ENCODE measurements at regions not wholly inside any gene's neighbourhood (a gene's known extent, or its start where the extent isn't known, plus 50 kb on each side); places are given as distances from the start of the nearest gene placed in this dataset.

DNA sequence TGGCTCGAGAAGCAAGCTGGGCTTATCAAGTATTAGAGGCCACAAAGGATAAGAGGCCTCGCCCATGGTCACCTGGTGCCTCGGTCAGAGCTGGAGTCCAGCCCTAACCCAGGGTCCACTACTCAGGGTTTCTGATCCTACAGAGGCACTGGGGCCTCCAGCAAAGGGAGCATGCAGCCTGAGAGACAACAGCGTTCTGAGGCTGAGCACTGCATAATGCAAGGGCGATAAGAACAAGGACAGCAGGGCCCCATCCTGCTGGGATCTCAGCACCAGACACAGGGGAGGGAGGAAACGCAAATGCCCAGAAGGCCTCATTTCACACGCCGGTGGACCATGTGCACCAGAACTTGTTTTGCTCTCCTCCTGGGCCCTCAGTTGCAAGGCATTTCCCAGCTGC is 63.0 kb downstream of the C5orf15 start:
- DNase-seq (ENCODE audit: low read depth), result no peak

DNA sequence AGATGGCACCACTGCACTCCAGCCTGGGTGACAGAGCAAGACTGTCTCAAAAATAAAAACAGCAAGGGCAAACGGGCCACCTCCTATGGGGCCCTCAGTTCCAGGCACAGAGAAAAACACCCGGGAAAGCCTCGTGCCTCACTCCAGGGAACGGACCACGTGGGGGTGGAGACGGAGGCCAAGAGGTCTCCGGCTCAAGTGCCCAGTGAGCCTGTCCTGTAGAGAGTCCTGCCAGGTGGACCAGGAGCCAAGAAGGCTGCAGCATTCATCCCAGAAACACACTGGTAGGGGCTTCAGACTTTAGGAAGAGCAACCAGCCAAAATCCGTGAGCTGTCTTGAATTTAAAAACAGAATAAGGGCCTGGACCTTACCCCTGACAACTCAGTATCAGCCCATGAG is 63.8 kb downstream of the C5orf15 start:
- DNase-seq (ENCODE audit: low read depth), result no peak

DNA sequence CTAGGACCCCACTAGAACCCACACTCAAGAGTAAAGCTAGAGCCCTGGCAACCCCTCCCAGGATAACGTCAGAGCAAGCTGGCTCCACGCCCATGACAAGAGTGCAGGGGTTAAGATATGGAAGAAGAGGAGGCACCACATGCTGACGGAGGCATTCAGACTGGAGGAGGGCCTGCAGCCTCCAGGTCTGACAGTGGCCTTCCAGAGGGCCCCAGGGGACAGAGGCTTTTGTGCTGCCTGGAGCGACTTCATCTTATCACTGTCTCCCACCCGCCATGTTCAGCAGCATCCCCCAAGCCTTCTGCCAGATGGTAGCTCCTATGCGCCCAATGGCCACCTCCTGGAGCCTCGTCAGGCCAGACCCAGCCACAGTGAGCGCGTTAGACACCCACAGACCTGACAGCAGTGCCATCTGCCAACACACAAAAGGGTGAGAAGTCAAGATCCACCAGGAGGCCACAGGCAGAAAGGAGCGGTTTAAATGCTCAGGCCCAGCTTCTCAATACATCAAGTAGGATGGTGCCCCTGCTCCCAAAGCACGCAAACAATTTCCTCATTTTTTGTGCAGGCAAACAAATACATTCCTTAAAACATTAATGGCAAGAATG is 65.8 kb downstream of the C5orf15 start:
- no peak for DNase-seq (ENCODE audit: low read depth)

DNA sequence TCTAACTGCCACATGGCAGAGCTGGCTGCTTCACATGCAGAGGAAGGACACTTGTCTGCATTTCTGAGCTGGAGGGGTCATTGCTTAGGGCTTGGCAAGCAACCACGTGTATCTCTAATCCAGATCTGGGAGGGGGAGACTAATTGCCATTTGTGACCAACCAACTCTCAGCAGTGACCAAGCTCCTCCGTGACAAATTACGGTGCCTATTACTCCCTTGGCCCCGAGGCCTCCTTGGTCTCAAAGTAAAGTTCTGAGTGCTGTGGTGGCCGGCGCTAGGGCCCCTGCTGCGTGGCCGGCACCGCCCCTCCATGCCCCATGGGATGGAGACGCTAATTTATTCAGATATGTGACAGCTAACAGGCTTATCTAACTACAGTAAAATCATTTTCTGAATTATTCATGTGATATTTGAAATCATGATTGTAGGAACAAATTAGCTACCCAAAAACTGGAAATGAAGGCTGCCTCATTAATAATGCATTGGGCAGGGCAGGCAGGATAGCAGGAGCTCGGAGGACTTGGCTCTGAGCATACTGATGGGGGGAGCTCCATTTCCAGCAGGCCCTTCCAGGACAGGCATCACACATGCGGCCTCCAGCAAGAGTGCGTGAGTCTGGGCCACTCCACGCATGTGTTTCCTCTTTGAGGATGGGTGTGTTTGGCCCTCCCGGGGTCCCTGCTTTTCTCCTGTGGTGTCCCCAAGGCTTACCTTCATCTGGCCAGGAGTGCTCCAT is 67.7 kb downstream of the C5orf15 start:
- no peak for DNase-seq (ENCODE audit: low read depth)

DNA sequence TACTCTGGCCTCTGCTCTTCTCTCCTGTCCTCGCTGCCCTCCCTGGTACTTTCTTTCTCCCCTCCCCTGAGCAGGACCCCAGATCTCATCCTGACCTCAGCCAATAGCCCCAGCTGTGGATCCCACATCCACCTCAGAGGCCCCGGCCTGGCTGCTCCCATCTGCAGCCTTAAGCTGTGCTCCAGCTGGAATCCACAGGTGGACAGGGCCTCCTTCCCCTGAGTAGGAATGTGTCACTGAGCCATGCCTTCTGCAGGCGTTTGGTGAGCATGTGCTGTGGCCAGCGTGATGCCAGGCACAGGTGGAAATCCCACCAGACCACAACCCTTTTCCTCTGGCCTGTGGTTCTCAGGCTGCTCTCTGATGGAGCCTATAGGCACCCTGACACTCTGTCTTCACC is 68.9 kb downstream of the C5orf15 start:
- no peak for DNase-seq (ENCODE audit: low read depth)

DNA sequence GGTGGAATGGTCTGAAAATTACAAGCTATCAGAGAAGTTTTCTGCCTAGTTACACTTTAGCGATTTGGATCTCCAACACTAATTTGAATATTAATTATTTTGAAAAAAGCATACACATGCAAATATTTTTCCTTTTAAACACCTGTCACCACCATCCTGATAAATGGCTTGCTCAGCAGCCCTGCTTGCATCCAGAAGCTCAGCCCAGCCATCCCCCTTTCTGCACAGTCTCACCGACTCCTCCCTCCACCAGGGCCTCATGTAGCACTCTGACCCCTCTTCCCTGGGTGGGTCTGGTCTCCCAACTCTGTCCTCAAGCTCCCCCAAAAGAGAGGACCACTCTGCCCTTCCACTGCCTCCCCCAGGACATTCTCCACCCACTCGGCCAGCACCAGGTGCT is 70.0 kb downstream of the C5orf15 start:
- no peak for DNase-seq (ENCODE audit: low read depth)

DNA sequence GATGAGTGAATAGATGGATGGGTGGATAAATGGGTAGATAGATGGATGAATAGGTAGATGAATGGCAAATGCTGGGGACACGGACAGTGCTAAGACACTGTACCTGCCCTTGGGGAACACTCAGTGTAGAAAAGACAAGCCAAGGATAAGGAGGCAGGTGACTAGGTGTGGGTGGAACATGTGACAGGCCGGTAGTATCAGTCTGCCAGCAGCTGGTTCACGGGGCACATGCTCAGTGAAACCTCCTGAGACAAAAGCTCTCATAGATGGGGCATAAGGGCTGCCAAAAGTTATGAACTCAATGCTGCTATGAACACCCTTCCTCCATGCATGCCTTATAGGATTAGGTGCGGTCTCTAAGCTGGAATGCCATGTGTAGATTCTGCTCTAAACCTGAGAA is 71.0 kb downstream of the C5orf15 start:
- no peak for DNase-seq (ENCODE audit: low read depth)

DNA sequence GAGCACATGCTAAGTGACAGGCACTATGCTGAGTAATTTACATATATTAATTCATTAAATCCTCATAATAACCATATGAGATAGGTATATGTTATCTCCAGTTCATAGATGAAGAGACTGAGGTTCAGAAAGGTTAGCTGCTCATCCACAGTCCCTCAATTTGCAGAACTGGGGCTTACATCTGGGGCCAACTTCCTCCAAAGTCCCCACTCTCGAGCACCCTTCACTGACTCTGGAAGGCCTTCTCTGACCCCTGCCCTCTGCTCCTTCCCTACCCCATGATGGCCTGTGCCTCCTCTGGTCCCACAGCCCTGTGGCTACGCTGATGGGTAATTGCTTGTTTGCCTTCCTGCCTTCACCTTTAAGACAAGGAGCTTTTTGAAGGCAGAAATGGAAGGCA is 71.6 kb downstream of the C5orf15 start:
- no peak for DNase-seq (ENCODE audit: low read depth)

DNA sequence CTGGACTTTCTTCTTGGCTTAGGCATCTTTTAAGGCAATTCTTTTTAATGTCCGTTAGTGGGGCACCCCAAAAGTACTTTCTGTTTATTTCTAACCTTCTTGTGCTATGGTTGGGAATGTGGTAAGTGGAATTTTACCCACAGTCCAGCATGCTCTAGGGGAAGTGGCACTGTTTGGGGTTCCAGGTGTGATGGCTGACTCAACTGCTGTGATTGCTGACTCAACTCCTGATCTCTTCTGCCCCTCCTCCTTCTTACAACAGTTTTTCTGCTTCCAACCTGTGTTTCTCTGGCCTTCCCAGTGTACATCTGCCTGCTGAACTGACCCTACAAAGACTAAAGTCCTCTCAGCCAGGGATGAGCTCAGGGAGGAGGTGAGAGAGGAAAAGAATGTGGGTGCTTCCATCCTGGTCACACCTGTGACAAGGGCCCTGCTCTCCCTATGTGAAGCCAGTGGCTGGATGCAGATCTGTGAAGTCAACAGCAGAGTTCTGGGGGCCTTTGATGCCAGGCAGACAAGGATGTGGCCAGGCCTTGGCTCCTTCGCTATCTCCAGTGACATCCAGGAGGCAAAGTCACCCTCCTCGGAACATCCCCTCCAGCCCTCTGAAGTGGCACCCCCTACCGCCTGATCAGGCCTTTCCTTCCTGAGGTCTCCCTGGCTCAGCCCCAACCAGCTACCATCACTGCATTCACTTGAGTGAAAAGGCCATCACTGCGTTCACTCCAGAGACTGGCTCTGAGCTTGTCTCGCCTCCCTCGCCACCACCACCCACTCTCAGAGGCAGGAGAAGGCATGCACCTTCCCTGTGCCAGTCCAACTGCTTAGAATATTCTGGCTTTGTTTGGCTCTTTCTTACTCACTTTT is 72.2 kb downstream of the C5orf15 start:
- no peak for DNase-seq (ENCODE audit: low read depth)

DNA sequence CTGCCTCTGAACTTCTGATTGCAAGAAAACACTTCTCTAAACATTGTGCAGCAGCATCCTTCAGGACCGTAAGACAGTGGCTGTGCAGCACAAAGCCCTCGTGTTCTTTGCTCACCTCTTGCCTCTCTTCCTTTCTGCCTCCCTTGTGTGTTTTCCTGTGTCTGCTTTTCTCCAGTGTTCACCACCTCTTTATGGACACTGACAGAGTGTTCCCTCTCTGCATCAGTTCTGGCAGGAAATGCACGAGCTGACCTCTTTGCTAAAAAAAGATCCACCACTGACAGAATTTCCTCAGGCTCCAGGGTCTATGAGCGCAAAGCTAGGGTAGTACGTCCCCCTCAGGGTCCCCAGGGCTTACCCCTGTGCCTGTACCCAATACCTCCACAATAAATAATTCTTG is 74.3 kb downstream of the C5orf15 start:
- no peak for DNase-seq (ENCODE audit: low read depth)

DNA sequence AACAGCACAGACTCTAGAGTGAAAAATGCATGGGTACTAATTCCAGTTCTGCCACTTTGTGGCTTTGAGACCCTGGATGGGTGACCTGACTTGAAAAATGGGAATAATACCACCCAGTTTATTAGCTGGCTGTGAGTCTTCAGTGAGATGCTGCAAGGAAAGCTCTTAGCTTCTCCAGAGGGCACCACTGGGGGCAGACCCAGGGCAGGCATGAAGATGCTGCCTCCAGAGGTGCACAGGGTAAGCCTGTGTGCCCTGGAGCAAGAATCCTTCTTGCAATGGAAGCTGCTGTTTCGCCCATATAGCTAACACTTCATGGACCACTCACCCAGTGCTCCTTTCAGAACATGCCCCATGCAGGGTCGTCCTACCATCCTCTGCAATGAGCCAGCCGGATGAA is 75.7 kb downstream of the C5orf15 start:
- no peak for DNase-seq (ENCODE audit: low read depth)

DNA sequence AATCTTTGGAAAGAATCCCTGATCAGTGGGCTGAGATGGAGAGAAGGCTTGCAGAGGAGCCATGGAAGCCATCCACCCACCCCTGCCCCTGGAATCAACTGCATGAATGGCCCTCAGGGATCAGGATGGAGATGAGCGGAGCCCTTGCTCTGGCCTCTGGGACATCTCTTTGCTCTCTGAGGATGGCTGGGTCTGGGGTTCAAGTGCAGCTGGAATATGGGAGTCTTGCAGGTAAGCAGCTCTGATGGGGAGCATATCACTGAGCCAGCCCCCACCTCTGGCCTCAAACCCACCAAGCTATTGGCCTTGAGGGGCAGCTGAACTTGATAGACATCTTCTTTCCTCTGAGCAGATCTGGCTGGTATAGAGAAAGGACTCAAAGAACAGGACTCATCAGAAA is 76.1 kb downstream of the C5orf15 start:
- DNase-seq (ENCODE audit: low read depth), result no peak

DNA sequence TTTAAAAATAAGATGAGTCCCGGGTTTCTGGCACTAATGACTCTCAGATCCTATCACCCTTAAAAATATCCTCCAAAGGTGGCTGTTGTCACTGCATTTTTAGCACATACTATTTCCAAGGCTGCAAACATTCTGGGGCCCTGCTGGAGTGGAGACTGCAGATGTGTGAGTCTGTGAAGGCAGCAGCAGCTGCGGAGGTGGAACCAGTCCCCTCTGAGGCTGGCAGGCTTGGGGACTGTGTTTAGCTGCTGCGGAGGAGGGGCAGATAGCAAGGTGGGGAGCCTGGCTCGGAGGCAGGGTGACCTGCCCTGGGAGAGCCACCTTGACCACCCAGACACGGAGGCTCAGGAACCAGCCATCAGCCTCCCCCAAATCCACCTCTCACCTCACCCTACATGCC is 77.0 kb downstream of the C5orf15 start:
- DNase-seq (ENCODE audit: low read depth), result no peak

DNA sequence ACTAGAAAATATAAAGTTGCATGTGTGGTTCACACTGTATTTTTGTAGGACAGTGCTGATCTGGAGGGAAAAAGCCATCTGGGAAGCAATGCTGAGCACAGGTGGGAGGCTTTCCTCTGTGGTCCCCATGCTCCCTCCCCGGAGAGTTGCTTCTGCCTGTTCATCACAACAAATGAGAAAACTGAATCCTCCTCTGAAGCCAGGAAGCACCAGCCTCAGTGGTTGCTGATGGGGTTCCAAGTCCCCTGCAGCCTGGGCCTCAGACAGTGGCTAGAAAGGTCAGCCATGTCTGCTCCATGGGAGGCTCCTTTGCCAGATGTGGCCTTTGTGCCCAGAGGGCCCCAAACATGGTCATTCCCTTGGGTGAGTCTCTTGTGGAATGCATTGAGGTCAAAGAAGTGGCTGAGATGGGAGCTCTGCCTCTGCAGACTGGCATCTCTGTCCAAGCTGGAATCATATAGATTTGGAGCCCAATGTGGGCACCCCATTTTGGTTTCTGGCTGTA is 77.6 kb downstream of the C5orf15 start:
- no peak for DNase-seq (ENCODE audit: low read depth)

DNA sequence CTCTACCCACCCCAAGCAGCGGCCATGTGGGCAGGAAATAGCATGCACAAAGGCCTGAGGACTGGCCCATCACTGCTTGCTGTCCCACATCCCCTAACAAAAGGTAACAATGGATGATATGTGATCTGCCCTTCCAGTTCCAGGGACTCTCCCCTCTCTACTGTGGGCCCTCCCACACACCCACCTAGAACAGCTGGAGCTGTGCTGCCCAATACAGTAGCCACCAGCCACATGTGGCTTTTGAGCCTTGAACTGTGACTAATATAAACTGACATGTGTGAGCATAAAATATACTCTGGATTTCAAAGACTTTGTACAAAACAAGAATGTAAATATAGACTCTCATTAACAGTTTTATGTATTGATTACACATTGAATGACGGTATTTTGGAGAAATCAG is 78.1 kb downstream of the C5orf15 start:
- DNase-seq (ENCODE audit: low read depth), result no peak

DNA sequence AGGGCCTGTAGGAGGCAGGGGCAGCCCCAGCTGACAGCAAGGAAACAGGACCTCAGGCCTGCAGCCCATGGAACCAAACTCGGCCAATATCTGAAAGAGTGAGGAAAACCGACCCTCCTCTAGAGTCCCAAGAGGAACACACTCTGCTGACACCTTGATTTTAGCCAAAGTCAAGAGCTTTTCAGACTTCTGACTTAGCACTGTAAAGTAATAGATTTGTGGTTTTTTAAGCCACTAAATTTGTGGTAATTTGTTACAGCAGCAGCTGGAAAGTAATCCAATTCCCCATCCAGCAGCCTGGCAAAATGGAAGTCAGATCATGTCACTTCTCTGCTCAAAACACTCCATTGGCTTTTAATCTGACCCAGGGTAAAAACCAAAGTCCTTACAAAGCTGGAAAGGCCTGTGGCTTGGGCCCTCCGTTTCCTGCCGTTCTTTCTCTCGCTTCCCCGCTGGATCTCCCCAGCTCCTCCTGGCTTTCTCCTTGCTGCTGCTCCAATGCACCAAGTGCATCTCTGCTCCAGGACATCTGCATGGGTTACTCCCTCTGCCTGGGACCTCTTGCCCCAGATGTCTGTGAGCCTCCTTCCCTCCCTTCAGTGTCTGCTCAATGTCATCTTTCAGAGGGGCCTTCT is 79.0 kb downstream of the C5orf15 start:
- DNase-seq (ENCODE audit: low read depth), result no peak

DNA sequence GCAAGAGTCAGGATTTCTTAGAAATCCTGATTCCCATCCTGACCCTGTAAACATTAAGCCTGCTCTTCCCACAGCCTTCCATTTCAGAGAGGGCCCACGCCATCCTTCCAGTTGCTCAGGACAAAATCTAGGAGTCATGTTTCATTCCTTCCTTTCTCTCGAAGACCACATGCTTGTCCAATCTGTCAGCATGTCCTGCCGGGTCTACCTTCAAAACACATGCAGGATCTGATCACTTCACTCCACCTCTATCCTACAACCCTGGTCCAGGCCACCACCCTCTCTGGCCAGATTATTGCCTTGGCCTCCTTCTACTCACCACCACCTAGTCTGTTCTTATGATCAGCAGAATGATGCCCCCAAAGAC is 79.8 kb downstream of the C5orf15 start:
- no peak for DNase-seq (ENCODE audit: low read depth)

DNA sequence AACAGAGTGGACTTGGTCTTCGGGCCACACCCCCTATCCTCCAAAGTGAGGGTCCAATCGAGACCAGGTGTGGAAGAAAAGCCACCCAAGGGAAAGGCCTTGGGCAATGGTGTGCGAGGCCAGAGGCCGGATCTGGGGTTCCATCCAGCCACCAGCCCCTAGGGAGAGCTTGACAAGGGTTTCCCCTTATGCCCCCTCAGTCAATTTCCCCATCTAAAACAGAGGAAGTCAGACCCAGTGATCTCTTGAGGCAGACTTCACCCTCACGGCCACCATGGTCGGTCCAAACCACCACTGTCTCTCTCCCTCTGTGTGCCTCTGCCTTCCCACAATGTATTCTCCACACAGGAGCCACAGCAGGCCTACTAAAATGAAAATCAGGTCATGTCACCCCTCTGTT is 82.9 kb downstream of the C5orf15 start:
- no peak for DNase-seq (ENCODE audit: low read depth)

DNA sequence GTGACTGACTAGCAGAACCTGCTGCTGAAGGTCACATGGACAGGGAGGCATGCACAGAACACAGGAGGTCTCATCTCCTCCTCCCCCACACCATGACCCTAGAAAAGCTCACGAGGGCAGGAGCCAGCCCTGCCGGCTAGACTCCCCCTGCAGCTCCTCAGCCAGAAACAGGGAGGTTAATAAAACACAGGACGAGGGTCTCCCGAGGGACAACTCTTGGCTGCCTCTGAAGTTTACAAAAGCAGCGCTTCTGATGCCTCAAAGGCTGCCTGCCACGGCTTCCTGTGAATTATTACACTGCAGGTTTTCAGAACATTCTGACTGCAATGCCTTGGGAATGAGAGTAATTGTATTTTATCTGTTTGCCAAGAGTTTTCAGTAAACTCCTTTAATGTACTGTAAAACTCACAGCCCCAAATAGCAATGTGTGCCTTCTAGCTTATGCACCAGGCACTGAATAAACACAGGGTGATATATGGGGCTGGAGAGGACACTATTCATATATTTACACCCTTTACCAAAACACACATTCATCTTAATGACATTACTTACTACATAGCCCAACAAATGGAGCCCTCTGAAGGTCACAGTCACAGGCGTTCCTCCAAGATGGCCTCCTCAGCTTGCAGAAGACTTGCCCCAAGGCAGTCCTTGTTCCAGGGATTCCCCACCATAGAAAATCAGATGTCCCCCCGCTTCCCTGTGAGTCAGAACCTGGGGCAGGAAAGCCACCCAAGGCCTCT is 83.7 kb downstream of the C5orf15 start:
- DNase-seq (ENCODE audit: low read depth), result no peak

DNA sequence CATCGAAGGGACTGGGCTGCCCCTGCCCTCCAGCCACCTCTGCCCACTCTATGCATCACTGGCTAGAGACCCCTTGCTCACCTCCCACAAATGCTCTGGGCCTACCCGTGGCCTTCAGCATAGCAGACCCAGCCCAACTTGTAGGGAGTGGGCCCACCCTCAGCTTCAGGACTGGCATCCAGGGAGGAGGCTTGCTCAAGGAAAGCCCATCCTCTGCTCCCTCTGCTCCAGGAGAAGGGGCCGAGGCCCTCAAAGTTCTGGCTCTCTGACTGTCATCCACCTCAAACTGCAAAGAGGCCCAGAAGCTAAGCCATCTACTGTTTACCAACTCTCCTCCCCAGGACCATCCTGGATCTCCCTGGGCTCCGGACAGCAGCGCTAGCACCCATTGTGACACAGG is 84.5 kb downstream of the C5orf15 start:
- DNase-seq (ENCODE audit: low read depth), result no peak

DNA sequence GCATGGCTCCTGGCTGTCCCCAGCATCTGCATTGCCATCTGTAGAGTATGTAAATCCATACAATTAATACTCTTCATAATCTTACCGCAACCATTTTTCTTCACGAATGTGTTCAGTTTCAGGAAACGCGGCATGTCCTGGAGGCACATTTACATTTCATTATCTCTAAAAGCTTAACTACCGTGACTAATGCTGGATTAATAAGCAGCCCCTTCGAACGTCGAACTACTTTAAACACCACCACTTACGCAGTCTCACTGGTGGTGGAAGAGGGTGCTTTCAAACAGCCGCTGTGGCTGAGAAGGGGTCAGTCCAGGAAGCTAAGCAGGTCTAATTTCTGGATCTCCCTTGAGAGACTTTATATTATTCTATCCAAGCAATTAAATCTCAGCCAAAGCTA is 85.6 kb downstream of the C5orf15 start:
- no peak for DNase-seq (ENCODE audit: low read depth)

DNA sequence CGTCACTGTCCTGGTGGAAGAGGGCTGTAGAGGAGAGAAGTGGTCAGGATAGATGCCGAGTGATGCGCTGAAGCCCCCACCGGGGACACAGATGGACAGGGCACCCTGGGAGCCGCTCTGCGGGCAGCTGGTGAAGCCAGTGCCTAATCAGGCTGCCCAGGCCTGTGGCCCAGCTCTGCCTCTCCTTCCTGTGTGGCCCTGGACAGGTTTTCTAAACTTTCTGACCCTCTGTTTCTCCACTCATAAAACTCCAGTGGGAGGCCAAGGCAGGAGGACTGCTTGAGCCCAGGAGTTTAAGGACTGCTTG is 86.1 kb downstream of the C5orf15 start:
- no peak for DNase-seq (ENCODE audit: low read depth)
